Astrocyte (in vitro differentiated cells and primary cell): ENCODE measurements at regions not wholly inside any gene's neighbourhood (a gene's known extent, or its start where the extent isn't known, plus 50 kb on each side); places are given as distances from the start of the nearest gene placed in this dataset.

Experiments
- EZH2 ChIP-seq: IDR thresholded peaks from 2 replicates; pipeline ENCODE4 v1.6.1; 2012; ENCODE audit warnings: mild to moderate bottlenecking, low read length, inconsistent platforms; ENCODE audit not compliant: insufficient read depth
- TF ChIP-seq, protein P1 (sequence below): IDR thresholded peaks from 2 replicates; pipeline ENCODE4 v1.5.1; 2011; ENCODE audit warnings: low read depth, mild to moderate bottlenecking, inconsistent platforms, low read length, moderate library complexity; ENCODE audit not compliant: insufficient read depth

GRCh38 chr9:81815781-81816180 lies 112.4 kb upstream of the SPATA31D4 start:
- no peak for TF ChIP-seq EZH2
- TF ChIP-seq, protein P1, sequence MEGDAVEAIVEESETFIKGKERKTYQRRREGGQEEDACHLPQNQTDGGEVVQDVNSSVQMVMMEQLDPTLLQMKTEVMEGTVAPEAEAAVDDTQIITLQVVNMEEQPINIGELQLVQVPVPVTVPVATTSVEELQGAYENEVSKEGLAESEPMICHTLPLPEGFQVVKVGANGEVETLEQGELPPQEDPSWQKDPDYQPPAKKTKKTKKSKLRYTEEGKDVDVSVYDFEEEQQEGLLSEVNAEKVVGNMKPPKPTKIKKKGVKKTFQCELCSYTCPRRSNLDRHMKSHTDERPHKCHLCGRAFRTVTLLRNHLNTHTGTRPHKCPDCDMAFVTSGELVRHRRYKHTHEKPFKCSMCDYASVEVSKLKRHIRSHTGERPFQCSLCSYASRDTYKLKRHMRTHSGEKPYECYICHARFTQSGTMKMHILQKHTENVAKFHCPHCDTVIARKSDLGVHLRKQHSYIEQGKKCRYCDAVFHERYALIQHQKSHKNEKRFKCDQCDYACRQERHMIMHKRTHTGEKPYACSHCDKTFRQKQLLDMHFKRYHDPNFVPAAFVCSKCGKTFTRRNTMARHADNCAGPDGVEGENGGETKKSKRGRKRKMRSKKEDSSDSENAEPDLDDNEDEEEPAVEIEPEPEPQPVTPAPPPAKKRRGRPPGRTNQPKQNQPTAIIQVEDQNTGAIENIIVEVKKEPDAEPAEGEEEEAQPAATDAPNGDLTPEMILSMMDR: no peak
